H54 (cell line): ENCODE measurements at regions not wholly inside any gene's neighbourhood (a gene's known extent, or its start where the extent isn't known, plus 50 kb on each side); places are given as distances from the start of the nearest gene placed in this dataset.

Source experiments
- DNase-seq: peaks from one replicate; pipeline ENCODE4 v3.0.0; 2011; ENCODE audit warnings: low spot score, mixed read lengths; ENCODE audit not compliant: insufficient read length
- FAIRE-seq: peaks from 3 replicates; lab custom pipeline; 2011; peaks lifted over from hg19 to GRCh38; lab: Jason Lieb, UNC
- POLR2A ChIP-seq: IDR thresholded peaks from 2 replicates; pipeline ENCODE4 v1.6.1; 2011; ENCODE audit warnings: low read depth, mild to moderate bottlenecking, low read length

DNA sequence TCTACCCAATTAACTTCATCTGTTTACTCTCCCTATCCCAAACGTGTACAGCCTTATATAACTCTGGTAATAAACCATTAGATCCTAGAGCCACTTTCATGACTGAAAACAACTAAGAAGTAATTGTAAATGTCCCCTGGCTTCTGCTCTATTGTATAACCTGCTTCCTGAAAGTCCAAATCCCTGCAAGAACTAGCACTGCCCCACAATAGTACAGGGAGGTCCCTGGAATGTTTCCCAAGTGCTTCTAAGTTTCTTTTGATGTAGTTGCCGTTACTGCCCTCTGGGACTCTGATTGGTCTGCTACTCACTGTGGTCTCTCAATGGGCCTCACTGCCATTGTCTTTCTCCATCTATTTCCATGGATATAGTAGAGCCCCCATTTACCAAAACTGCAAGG, 764.0 kb upstream of the GHITM start:
- no peak for TF ChIP-seq POLR2A
- no peak for FAIRE-seq
- DNase-seq: no peak

DNA sequence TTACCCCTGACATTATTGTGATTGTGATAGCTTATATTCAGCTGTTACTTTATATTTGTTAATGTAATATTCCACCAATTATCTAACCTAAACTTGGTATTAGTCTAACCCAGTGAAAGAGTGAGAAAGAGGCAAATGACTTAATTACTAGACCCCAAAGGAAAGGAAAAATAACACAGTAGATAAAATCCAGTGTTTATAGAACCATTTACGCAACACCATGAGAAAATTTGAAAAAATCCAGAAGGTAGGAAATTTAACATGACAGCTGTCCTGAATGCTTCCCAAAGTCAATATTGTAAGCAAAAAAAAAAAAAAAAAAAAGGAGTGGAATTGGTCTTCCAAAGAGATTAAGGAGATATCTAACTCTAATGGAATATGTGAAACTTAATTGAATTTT, 741.5 kb upstream of the GHITM start:
- DNase-seq: no peak
- no peak for TF ChIP-seq POLR2A
- FAIRE-seq: no peak

DNA sequence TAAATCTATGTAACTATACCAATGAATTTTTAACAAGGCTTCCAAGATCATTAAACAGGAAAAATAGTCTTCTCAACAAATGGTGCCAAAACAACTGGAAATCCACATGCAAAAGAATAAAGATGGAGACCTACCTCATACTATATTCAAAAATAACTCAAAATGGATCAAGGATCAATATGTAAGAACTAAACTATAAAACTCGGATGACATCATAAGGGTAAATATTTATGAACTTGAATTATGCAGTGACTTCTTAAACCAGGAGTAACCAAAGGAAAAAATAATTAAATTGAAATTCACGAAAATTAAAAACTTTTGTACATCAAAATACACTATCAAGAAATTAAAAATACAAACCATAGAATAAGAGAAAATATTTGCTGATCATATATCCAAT, 728.7 kb upstream of the GHITM start:
- FAIRE-seq: no peak
- no peak for DNase-seq
- TF ChIP-seq POLR2A: no peak

DNA sequence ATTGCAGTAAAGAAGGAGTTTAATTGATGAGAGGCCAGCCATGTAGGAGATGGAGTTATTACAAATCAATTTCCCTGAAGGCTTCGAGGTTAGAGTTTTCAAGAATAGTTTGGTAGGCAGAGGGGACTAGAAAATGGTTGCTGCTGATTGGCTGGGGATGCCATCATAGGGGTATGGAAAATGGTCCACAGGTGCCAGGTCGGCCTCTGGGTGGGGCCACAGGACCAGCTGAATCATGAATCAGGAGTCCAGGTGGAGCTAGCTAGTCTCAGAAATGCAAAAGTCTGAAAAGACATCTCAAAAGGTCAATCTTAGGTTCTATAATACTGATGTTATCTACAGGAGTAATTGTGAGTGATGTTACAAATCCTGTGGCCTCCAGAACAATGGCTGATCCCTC, 714.0 kb upstream of the GHITM start:
- FAIRE-seq (no peak), DNase-seq (no peak)
- no peak for TF ChIP-seq POLR2A

DNA sequence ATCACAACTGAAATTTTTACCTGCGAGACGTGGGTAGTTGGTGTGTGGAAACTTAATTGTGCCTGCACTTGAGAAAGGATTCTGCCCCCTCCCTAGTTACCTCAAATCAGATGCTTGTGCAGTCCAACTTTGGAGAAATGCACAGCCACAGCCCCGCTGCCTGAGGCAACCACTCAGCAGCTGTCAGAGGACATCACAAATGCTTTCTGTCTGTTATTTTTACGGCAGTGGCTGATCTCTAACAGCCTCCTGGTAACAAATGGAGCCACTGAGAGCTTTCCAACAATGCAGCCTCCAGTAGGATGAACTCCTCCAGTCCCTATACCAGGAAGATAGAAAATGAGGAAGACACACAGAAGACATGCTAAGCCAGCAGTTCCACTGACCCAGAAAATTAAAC, 712.2 kb upstream of the GHITM start:
- DNase-seq (no peak), FAIRE-seq (no peak)
- TF ChIP-seq POLR2A: no peak

DNA sequence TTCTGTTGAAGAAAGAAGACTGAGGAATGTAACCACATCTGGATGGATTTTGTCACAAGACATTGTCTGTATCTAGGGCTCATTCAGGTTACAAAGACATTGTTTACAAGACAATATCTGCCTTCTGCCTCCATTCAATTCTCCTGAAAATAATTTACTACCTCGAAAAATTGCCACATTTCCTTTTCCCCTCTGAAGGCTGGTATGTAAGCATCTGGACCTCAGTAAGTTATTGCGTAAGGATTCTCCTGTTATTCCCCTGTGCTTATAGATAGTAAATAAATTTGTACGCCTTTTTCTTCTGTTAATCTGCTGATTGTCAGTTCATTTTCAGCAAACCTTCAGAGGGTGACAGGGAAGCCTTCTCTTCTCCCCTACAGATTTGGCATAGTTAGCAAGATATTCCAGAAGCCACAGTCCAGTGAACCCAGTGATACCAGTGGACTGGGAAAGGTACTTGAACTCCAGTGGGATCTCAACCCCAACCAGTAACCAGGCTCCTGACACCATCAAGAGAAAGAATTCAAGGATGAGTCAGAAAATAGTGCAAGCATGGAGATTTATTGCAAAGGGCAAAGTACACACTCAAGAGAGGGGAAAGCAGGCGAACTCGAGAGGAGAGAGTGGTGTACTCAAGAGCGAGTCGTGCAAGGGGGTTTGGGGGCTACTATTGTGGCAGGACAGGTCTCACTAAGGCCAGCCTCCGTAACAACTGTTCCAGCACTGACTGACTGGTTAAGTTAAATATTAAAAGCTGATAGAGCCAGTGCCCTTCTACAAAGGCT, 706.9 kb upstream of the GHITM start:
- FAIRE-seq (no peak), DNase-seq (no peak)
- no peak for TF ChIP-seq POLR2A

DNA sequence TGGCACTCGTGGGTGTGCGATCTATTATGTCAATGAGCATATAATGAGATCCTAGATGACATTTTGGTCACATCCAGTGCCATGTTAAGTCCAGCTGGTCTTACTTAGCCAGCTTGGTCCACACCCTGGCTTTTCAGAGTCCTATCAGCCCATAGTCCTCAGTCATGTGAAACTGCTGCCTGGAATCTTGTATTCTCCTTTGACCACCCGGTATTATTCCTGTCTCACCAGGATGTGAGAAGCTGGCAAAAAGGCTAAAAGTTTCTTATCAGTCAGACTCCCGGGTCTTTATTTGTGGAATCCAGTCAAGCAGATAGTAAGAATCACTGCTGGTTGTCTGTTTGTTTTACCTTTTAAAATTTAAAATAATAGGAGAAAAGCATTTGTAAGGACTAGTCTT, 705.6 kb upstream of the GHITM start:
- FAIRE-seq (no peak), DNase-seq (no peak)
- TF ChIP-seq POLR2A: no peak

DNA sequence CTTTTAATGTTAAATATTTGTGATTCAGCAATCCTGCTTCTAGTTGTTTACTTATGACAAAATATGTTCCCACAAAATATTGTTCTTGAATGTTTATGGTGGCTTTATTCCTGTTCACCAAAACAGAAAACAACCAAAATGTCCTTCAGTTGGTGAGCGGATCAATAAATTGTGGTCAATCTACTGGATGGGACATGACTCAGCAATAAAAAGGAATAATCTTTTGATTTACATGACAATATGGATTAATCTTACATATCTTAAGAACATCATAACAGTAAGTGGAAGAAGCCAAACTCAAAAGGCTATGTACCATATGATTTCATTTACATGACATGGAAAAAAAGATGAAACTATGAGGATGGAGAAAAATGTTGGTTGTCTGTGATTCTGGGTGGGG, 691.3 kb upstream of the GHITM start:
- no peak for TF ChIP-seq POLR2A
- DNase-seq: no peak
- no peak for FAIRE-seq

DNA sequence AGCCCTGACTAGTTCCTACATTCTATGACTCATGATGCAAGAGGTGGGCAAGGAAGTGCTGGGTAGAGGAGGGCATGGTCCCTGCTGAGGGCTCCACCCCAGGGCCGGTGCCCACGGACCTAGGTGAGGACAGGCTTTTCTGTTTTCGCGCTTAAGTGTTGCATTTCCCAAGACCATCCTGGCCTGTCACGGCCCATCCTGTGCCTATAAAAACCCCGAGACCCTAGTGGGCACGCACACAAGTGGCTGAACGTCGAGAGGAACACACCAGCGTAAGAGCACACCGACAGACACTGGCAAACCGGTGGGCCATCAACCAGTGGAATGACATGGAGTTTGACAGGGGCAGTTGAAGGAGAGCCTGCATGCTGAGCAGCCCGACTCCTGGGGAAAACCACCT, 680.7 kb upstream of the GHITM start:
- DNase-seq (no peak), FAIRE-seq (no peak)

DNA sequence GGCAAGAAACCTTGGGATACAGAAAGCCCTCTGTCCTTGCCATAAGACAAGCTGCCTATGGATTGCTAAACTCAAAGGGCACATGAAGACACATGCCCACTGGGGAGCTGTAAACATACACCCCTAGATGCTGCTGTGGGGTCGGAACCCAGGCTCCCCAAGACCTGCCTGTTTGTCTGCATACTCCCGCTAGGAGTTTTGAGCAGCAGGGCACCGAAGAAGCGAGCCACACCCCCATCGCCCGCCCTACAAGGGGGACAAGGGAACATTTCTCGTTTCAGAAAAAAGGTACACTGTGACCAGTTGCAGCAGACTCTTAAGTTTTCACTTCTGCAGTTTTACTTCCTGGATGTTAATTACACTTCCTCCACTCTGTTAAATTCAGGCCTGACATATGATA, 680.2 kb upstream of the GHITM start:
- FAIRE-seq: no peak
- no peak for TF ChIP-seq POLR2A

More for the DNA sequence above, 680.7 kb upstream of the GHITM start:
- TF ChIP-seq POLR2A: no peak

DNA sequence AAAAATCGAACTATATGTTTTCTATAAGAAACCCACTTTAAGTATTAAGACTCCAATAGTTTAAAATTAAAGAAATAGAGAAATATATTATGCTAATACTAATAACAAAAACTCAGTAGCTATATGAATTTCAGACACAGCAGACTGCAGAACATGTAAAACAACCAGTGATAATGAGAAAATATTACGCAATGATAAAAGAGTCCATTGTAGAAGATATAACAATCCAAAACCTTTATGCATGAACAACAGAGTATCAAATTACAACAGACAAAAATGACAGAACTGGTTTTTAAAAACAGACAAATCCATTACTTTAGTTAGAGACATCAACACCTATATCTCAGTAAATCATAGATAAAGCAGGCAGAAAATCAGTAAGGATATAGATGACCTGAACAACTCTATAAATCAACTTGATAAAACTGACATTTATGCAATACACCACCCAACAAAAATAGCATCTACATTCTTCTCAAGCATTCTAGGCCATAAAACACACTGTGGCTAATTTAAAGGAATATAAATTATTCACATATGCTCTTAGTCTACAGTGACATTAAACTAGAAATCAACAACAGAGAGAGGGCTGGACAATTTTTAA, 669.5 kb upstream of the GHITM start:
- DNase-seq: no peak
- TF ChIP-seq POLR2A: no peak
- no peak for FAIRE-seq

More for the DNA sequence above, 680.2 kb upstream of the GHITM start:
- DNase-seq: no peak

DNA sequence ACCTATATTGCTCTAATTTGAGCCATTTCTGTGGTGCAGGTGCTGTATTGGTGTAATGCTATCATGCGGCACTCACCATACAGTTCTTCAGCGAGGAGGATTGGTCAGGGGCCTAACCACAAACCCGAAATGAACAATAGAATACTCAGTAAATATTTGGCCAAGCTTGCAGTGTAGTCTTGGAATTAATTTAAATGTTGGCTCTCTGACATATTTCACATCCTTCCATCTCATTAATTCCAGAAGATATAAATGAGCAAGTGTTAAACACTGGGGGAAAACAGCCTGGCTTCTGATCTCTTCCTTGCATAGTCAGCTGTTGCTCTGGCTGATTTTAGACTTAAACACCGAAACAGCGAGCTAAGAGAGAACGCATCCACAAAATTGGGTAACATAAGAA, 663.1 kb upstream of the GHITM start:
- FAIRE-seq: no peak
- no peak for TF ChIP-seq POLR2A

DNA sequence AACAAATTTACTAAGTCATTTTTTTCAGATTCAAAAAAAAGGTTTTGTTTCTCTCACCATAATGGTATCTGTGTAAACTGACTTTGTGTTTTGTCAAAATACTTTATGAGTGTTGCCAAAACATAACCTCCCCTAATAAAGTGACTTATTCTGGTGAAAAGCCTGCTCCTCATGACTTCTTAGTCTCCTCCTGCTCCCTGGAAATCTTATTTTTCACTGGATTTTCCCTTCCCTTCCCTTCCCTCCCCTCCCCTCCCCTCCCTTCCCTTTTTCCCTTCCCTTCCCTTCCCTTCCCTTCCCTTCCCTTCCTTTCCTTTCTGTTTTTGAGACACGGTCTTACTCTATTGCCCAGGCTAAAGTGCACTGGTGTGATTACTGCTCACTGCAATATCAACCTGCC, 650.1 kb upstream of the GHITM start:
- FAIRE-seq (no peak), DNase-seq (no peak)
- no peak for TF ChIP-seq POLR2A

More for the DNA sequence above, 663.1 kb upstream of the GHITM start:
- no peak for DNase-seq

DNA sequence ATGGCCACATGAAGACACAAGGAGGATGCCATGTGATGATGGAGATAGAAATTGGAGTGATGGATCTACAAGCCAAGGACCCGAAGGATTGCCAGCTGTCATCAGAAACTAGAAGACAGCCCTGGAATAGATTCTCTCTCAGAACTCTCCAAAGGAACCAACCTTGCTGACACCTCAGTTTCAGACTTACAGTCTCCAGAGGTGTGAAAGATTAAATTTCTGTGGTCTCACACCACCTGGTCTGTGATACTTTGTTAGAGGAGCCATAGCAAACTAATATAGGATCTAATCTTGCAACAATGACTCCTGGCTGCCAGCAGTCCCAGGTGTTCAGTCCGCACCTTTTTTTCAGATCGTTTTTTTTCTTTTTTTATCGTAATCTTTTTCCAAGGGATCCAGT, 647.3 kb upstream of the GHITM start:
- DNase-seq: no peak
- no peak for FAIRE-seq
- no peak for TF ChIP-seq POLR2A

DNA sequence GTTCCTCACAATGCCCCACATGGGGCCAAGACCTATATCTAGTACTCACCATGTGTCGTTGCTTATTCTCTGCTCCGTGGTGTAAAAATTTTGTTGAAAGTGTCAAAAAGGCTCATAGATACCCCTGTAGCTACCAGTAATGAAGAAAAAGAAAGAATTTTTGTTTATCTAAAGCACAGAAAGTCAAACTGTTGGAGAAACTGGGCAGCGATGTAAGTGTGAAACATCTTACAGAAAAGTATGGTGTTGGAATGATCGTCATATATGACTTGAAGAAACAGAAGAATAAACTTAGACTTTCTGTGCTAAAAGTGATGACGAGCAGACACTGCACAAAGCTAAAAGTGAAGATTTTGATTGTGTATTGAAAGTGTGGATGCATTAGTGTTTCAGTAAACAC, 626.6 kb upstream of the GHITM start:
- DNase-seq (no peak), FAIRE-seq (no peak)
- TF ChIP-seq POLR2A: no peak
